HCT116 (cell line): ENCODE measurements at regions not wholly inside any gene's neighbourhood (a gene's known extent, or its start where the extent isn't known, plus 50 kb on each side); places are given as distances from the start of the nearest gene placed in this dataset.

Source experiments
- ATAC-seq: fragments of 200-7000 bp; cut with Tn5 transposase; 2 replicates; pipeline ENCODE4 v1.9.1; 2020; ENCODE audit warnings: mild to moderate bottlenecking, moderate library complexity
- BruUV-seq: library from RNA; stranded (reverse); fragments of 400-500 nt; replicated peaks from 2 replicates; lab custom pipeline; 2021; lab: Mats Ljungman, UMichigan
- CTCF ChIA-PET: fragments of 300-600 bp; sonication (Branson Sonifier 250); formaldehyde crosslinking; loops from one replicate; lab custom pipeline; 2021; ENCODE audit warnings: antibody characterized with exemption; lab: Charles Lee
- POLR2A ChIA-PET: fragments of 300-600, 350-600 bp; sonication (Branson Sonifier 250); formaldehyde crosslinking; loops from one replicate; lab custom pipeline; 2021; ENCODE audit warnings: antibody characterized with exemption; lab: Charles Lee
- RAD21 ChIA-PET, 2 experiments: fragments of 300-600 bp; sonication (Branson Sonifier 250); formaldehyde crosslinking; loops; one replicate each; lab custom pipeline; 2023; ENCODE audit warnings: low total read pairs in 2 of 2; ENCODE audit not compliant: uncharacterized antibody in 2 of 2, unreplicated experiment in 2 of 2, low non-redundant PET in 1 of 2; lab: Charles Lee
- DNase-seq: peaks from one replicate; pipeline ENCODE4 v3.0.0-alpha.2; 2010; ENCODE audit warnings: low read depth, low spot score
- H2AFZ ChIP-seq: fragments of 200-600 bp; shearing (Covaris generic), sonication (generic); 2 replicates; pipeline ENCODE4 v1.6.1; 2017; ENCODE audit warnings: low read depth, mixed run types, mixed read lengths, antibody characterized with exemption, low read length; ENCODE audit not compliant: poor library complexity, severe bottlenecking
- H3K27ac ChIP-seq: 2 replicates; pipeline ENCODE4 v1.5.1; 2012; ENCODE audit warnings: low read depth, low read length
- H3K27me3 ChIP-seq: fragments of 200-600 bp; sonication (generic); 2 replicates; pipeline ENCODE4 v1.6.1; 2016; ENCODE audit warnings: mixed run types, low read length, mixed read lengths; ENCODE audit not compliant: insufficient read depth
- H3K36me3 ChIP-seq, 2 experiments: fragments of 200-500 bp in 1 of 2; fragments of 200-600 bp in 1 of 2; sonication (Bioruptor generic) in 1 of 2; sonication (generic) in 1 of 2; 2 replicates each; pipeline versions ENCODE4 v1.5.1 to v1.6.1; 2014 to 2016; ENCODE audit warnings: low read length in 2 of 2, inconsistent platforms in 1 of 2, mixed read lengths in 1 of 2, mixed run types in 1 of 2; ENCODE audit not compliant: insufficient read depth in 2 of 2, control insufficient read depth in 1 of 2
- H3K4me1 ChIP-seq, 2 experiments: fragments of 200-600 bp in 1 of 2; sonication (generic) in 1 of 2; 2 replicates each; pipeline versions ENCODE4 v1.5.1 to v1.6.1; 2012 to 2017; ENCODE audit warnings: low read length in 2 of 2, inconsistent platforms in 1 of 2, mild to moderate bottlenecking in 1 of 2, mixed read lengths in 1 of 2, mixed run types in 1 of 2, moderate library complexity in 1 of 2; ENCODE audit not compliant: insufficient read depth in 2 of 2, control insufficient read depth in 1 of 2
- H3K4me2 ChIP-seq: fragments of 200-600 bp; sonication (generic); 2 replicates; pipeline ENCODE4 v1.6.1; 2017; ENCODE audit warnings: mixed run types, low read length, mixed read lengths
- H3K4me3 ChIP-seq, 2 experiments: fragments of 200-600 bp in 1 of 2; sonication (generic) in 1 of 2; replicated peaks in 1 of 2; 2 replicates each; pipeline ENCODE4 v1.5.1; 2011 to 2016; ENCODE audit warnings: low read length in 2 of 2, control low read depth in 1 of 2, low read depth in 1 of 2, mild to moderate bottlenecking in 1 of 2, mixed read lengths in 1 of 2, mixed run types in 1 of 2
- H3K79me2 ChIP-seq: fragments of 200-600 bp; sonication (generic); 2 replicates; pipeline ENCODE4 v1.6.1; 2017; ENCODE audit warnings: mild to moderate bottlenecking, mixed run types, low read length, moderate library complexity, mixed read lengths; ENCODE audit not compliant: insufficient read depth
- H3K9ac ChIP-seq: fragments of 200-600 bp; sonication (generic); 2 replicates; pipeline ENCODE4 v1.6.1; 2016; ENCODE audit warnings: low read length, mixed read lengths
- H3K9me2 ChIP-seq: fragments of 200-600 bp; sonication (generic), shearing (Covaris generic); 2 replicates; pipeline ENCODE4 v1.6.1; 2017; ENCODE audit warnings: mixed run types, mild to moderate bottlenecking, moderate library complexity; ENCODE audit not compliant: insufficient read depth
- H3K9me3 ChIP-seq, 2 experiments: fragments of 200-500 bp in 1 of 2; fragments of 200-600 bp in 1 of 2; sonication (Bioruptor generic) in 1 of 2; sonication (generic) in 1 of 2; 2 replicates each; pipeline ENCODE4 v1.6.1; 2014 to 2017; ENCODE audit warnings: low read length in 2 of 2, mixed read lengths in 2 of 2, inconsistent platforms in 1 of 2, low read depth in 1 of 2, mild to moderate bottlenecking in 1 of 2, mixed run types in 1 of 2, moderate library complexity in 1 of 2; ENCODE audit not compliant: control insufficient read depth in 1 of 2, insufficient read depth in 1 of 2
- H4K20me1 ChIP-seq: fragments of 200-600 bp; sonication (generic), shearing (Covaris generic); 2 replicates; pipeline ENCODE4 v1.6.1; 2017; ENCODE audit warnings: mixed run types, mild to moderate bottlenecking, moderate library complexity; ENCODE audit not compliant: insufficient read depth
- ATF3 ChIP-seq: IDR thresholded peaks from 2 replicates; pipeline ENCODE4 v1.6.1; 2012
- CTCF ChIP-seq, 3 experiments: fragments of 200-600 bp in 1 of 3; sonication (generic) in 1 of 3; IDR thresholded peaks in 2 of 3; conservative IDR thresholded peaks in 1 of 3; 2 replicates each; pipeline ENCODE4 v1.5.1; 2012 to 2017; ENCODE audit warnings: low read depth in 2 of 3, low read length in 2 of 3, antibody characterized with exemption in 1 of 3, borderline replicate concordance in 1 of 3, control low read depth in 1 of 3, mild to moderate bottlenecking in 1 of 3, mixed read lengths in 1 of 3, mixed run types in 1 of 3, moderate library complexity in 1 of 3; ENCODE audit not compliant: insufficient read depth in 1 of 3
- JUND ChIP-seq: IDR thresholded peaks from 2 replicates; pipeline ENCODE4 v1.6.1; 2012
- POLR2A ChIP-seq: IDR thresholded peaks from 2 replicates; pipeline ENCODE4 v1.7.0; 2011; ENCODE audit warnings: borderline replicate concordance; ENCODE audit not compliant: insufficient read depth, insufficient read length; ENCODE audit errors: extremely low read depth
- RAD21 ChIP-seq: IDR thresholded peaks from 2 replicates; pipeline ENCODE4 v1.6.1; 2012; ENCODE audit warnings: low read depth, mild to moderate bottlenecking
- SRF ChIP-seq: IDR thresholded peaks from 2 replicates; pipeline ENCODE4 v1.6.1; 2012; ENCODE audit warnings: low read depth
- TCF7L2 ChIP-seq: IDR thresholded peaks from 2 replicates; pipeline ENCODE4 v1.7.0; 2011; ENCODE audit warnings: borderline replicate concordance, inconsistent platforms; ENCODE audit not compliant: insufficient read depth, insufficient read length; ENCODE audit errors: extremely low read depth
- ZFX ChIP-seq: fragments of 450-650 bp; IDR thresholded peaks from 2 replicates; pipeline ENCODE4 v1.6.1; 2017
- intact Hi-C: fragments of 100-400 bp; cut with micrococcal nuclease; formaldehyde crosslinking; loops from 2 replicates; pipeline ENCODE4 v1.10.0; 2022

- TF ChIP-seq ATF3 (no peak), ZFX (no peak), RAD21 (no peak), SRF (no peak), CTCF (IDR thresholded peaks at IDR 0.05 in 2 of 3, conservative IDR thresholded peaks at IDR 0.05 in 1 of 3; ENCODE audit: borderline replicate concordance in 1 of 3, insufficient read depth in 1 of 3, low read depth in 2 of 3, low read length in 2 of 3) (no peak), POLR2A (no peak), TCF7L2 (no peak)
- TF ChIP-seq, all 23 proteins: peak for 0
Observed at GRCh38 chr9:12141422-12141821, 551.8 kb upstream of the TYRP1 start (continued).

GRCh38 chr9:12155401-12156134 is 537.6 kb upstream of the TYRP1 start:
- no TSS peak for BruUV-seq
- no peak for DNase-seq
- POLR2A ChIA-PET: no interaction called here
- Histone ChIP-seq H3K9ac (no peak overlapping the region), H3K79me2 (no peaks in the 10 kb centered on the region), H2AFZ (no peak overlapping the region), H3K9me3 (peaks cover 5 to 9% of the 10 kb centered on the region in 2 experiments; a peak in 2 of 4 replicates), H3K36me3 (no peaks in the 10 kb centered on the region), H4K20me1 (no peaks in the 10 kb centered on the region), H3K9me2 (no peaks in the 10 kb centered on the region), H3K4me1 (no peaks in the 10 kb centered on the region), H3K4me2 (no peak overlapping the region), H3K27ac (no peak overlapping the region), H3K4me3 (no peak overlapping the region), H3K27me3 (no peaks in the 10 kb centered on the region)
- CTCF ChIA-PET: no interaction called here
- intact Hi-C loops: no loop called here
- RAD21 ChIA-PET: no interaction called here
- TF ChIP-seq TCF7L2 (no peak), JUND (no peak)
- ATAC-seq: no peak
